ENCODE measurements at regions not wholly inside any gene's neighbourhood (a gene's known extent, or its start where the extent isn't known, plus 50 kb on each side); places are given as distances from the start of the nearest gene placed in this dataset.

DNA sequence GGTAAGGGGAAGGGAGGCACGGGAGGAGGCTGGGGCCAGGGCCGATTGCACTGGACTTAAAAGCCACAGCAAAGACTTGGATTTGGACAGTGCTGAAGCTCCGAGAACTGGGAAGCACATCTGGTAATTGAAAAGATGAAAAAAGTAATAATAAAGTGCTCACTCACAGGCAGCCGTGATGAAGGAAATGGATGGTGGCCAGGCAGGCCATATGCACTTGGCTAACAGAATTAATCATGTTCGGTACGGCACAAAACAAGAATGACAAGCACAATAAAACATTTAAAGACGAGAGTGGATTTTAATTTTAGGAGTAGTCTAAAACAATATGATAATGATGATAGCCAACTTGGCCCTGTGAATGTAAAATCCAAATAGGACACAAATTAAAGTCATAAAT, 154.3 kb downstream of the VRK1 start:
- TF ChIP-seq, protein P1, sequence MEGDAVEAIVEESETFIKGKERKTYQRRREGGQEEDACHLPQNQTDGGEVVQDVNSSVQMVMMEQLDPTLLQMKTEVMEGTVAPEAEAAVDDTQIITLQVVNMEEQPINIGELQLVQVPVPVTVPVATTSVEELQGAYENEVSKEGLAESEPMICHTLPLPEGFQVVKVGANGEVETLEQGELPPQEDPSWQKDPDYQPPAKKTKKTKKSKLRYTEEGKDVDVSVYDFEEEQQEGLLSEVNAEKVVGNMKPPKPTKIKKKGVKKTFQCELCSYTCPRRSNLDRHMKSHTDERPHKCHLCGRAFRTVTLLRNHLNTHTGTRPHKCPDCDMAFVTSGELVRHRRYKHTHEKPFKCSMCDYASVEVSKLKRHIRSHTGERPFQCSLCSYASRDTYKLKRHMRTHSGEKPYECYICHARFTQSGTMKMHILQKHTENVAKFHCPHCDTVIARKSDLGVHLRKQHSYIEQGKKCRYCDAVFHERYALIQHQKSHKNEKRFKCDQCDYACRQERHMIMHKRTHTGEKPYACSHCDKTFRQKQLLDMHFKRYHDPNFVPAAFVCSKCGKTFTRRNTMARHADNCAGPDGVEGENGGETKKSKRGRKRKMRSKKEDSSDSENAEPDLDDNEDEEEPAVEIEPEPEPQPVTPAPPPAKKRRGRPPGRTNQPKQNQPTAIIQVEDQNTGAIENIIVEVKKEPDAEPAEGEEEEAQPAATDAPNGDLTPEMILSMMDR (IDR thresholded peaks at IDR 0.05), result no peak
- DNase-seq (ENCODE audit: low spot score), result no peak
- no peak for ATAC-seq (ENCODE audit: low FRiP score)

DNA sequence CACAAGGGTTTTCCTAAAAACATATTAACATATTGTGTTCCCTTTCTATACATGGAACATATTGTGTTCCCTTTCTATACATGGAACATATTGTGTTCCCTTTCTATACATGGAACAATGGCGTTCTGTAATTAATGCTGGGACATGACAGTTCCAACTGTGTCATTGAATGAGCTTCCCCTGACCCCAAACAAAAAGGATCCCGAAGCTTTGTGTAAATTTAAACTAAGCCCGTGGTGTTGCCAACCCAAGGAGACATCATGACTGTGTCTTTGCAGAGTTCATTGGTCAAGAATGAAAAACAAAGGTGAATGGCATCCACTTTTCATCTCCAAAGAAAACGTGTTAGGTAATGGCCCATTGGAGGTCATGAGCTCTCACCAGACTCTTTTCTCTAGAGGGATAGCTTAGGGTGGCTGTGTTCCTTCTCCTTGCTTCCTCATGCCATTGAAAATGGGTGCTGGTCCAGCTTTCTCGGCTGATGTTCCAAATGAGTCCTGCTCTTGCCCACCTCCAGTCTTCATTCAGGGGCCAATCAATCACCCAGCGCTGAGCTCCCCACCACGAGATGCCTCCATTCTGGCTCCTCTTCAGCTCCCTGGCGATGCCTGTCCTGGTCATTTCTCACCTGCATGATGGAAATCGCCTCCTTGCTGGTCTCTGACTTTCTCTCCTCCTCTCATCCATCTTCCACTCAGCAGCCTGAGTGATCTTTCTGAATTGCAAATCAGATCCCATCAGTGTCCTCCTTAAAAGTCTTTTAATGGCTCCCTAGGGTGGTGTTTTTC, 156.1 kb downstream of the VRK1 start:
- DNase-seq (ENCODE audit: low spot score), result no peak
- TF ChIP-seq, protein P1 (IDR thresholded peaks at IDR 0.05), result no peak
- no peak for ATAC-seq (ENCODE audit: low FRiP score)

- DNase-seq (ENCODE audit: low spot score) (no peak), ATAC-seq (ENCODE audit: low FRiP score) (no peak)
- TF ChIP-seq, protein P1 (IDR thresholded peaks at IDR 0.05), result no peak
These were observed 156.6 kb downstream of the VRK1 start for GRCh38 chr14:96953875-96954185.

DNA sequence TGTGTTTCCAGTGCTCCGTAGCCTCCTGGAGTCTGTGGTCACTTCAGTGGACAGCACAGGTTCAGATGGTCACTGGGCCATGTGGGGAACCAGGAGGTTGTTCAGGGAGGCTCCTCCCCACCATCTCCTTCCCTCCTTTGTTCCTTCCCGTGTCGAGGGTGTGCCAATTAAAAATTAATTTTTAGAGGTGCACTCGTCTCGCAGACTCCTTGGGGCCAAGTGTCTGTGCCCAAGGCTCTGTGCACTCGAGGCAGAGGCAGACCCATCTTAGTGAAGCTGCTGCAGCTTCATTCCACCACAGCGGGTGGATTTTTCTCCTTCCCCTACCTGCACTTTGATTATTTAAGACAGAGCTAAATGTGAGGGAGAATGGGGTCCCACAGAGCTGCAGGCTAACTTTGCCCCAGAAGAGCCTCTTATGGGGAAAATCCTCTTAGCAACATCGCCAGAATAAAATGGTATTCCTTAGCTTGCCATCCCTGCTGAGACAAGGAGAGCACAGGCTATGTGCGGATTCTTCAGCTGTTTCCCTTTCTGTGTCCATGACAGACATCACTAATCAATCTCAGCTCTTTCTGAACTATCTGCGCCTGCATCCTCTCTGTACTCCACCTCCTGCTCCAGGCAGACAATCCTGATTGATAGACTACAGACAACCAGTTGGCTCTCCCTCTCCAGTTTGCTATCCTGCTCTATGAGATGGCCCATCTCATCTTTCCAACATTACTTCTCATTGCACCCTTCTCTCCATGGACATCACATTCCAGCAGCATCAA, 159.5 kb downstream of the VRK1 start:
- no peak for DNase-seq (ENCODE audit: low spot score)
- TF ChIP-seq, protein P1 (IDR thresholded peaks at IDR 0.05), result no peak
- no peak for ATAC-seq (ENCODE audit: low FRiP score)

GRCh38 chr14:96958057-96958456, 160.9 kb downstream of the VRK1 start:
- no peak for ATAC-seq (ENCODE audit: low FRiP score)
- DNase-seq (ENCODE audit: low spot score), result no peak
- TF ChIP-seq, protein P1 (IDR thresholded peaks at IDR 0.05), result no peak

- TF ChIP-seq, protein P1 (IDR thresholded peaks at IDR 0.05), result no peak
These were observed 162.8 kb downstream of the VRK1 start for GRCh38 chr14:96959992-96960391.

More at GRCh38 chr14:96959992-96960391, 162.8 kb downstream of the VRK1 start:
- DNase-seq (ENCODE audit: low spot score) (no peak), ATAC-seq (ENCODE audit: low FRiP score) (no peak)

All from omental fat pad (tissue), 3 donors.